Nucleus accumbens (tissue), 56 donors: ENCODE measurements at regions not wholly inside any gene's neighbourhood (a gene's known extent, or its start where the extent isn't known, plus 50 kb on each side); places are given as distances from the start of the nearest gene placed in this dataset.
"Not testable (repeated sequence)": the region's sequence is repeated elsewhere in the genome, so short reads cannot be mapped to it uniquely, and the experiment has no call there.

Source experiments
- DNase-seq, 56 donors: peaks; one replicate each; lab custom pipeline; 2025; lab: John Stamatoyannopoulos, UW

- DNase-seq, result not testable (repeated sequence)
These were observed 202.4 kb upstream of the PRSS16 start for GRCh38 chr6:27045131-27045530.

GRCh38 chr6:27047725-27048124 lies 199.8 kb upstream of the PRSS16 start:
- DNase-seq, result not testable (repeated sequence)

- no peak for DNase-seq
These were observed 197.4 kb upstream of the PRSS16 start for GRCh38 chr6:27049863-27050781.

GRCh38 chr6:27052082-27052730 lies 195.3 kb upstream of the PRSS16 start:
- not testable (repeated sequence) for DNase-seq

- no peak for DNase-seq
These were observed 194.8 kb upstream of the PRSS16 start for GRCh38 chr6:27052731-27053082.

- no peak for DNase-seq
These were observed 193.8 kb upstream of the PRSS16 start for GRCh38 chr6:27053738-27054137.

- DNase-seq, result no peak
These were observed 190.9 kb upstream of the PRSS16 start for GRCh38 chr6:27056615-27057014.

- peak in 8 of 56 donors; percentile 1 to 14 (median 2) for DNase-seq
These were observed 187.7 kb upstream of the PRSS16 start for GRCh38 chr6:27059621-27060425.

GRCh38 chr6:27061235-27061993 lies 186.1 kb upstream of the PRSS16 start:
- DNase-seq, result no peak

- no peak for DNase-seq
These were observed 184.7 kb upstream of the PRSS16 start for GRCh38 chr6:27062755-27063154.

GRCh38 chr6:27065183-27065582 lies 182.3 kb upstream of the PRSS16 start:
- no peak for DNase-seq

- DNase-seq, result peak in 2 of 56 donors; percentile 3 to 5
These were observed 181.1 kb upstream of the PRSS16 start for GRCh38 chr6:27066381-27066780.

- peak in 2 of 56 donors; percentile 1 to 9 for DNase-seq
These were observed 180.7 kb upstream of the PRSS16 start for GRCh38 chr6:27066802-27067201.

GRCh38 chr6:27073441-27073840 lies 174.1 kb upstream of the PRSS16 start:
- DNase-seq, result no peak

GRCh38 chr6:27076116-27076515 lies 171.4 kb upstream of the PRSS16 start:
- no peak for DNase-seq

- peak in 34 of 56 donors; percentile 5 to 75 (median 32) for DNase-seq
These were observed 168.7 kb upstream of the PRSS16 start for GRCh38 chr6:27078734-27079357.

- no peak for DNase-seq
These were observed 166.3 kb upstream of the PRSS16 start for GRCh38 chr6:27081188-27081587.

GRCh38 chr6:27081931-27082330 lies 165.6 kb upstream of the PRSS16 start:
- DNase-seq, result no peak

- no peak for DNase-seq
These were observed 159.4 kb upstream of the PRSS16 start for GRCh38 chr6:27088068-27088467.
